Omental fat pad (tissue), 3 donors: ENCODE measurements at regions not wholly inside any gene's neighbourhood (a gene's known extent, or its start where the extent isn't known, plus 50 kb on each side); places are given as distances from the start of the nearest gene placed in this dataset.
A peak's percentile ranks its signal among the peaks of the same experiment; 100 is the strongest.

Experiments used
- ATAC-seq: fragments of 150-250 bp; one replicate; pipeline ENCODE4 v1.9.1; 2016; ENCODE audit warnings: mild to moderate bottlenecking, moderate library complexity; ENCODE audit not compliant: low FRiP score
- DNase-seq: peaks from one replicate; pipeline ENCODE4 v3.0.0-alpha.2; 2019; ENCODE audit warnings: low spot score
- CTCF ChIP-seq, 3 donors: fragments of 450-650 bp; IDR thresholded peaks; one replicate each; pipeline ENCODE4 v1.5.1; 2016 to 2017; ENCODE audit warnings: antibody characterized with exemption in 3 of 3, mild to moderate bottlenecking in 3 of 3, moderate library complexity in 2 of 3

GRCh38 chr20:18977441-18977840 is 163.9 kb downstream of the SCP2D1 start:
- TF ChIP-seq CTCF (IDR thresholded peaks at IDR 0.05), result no peak
- ATAC-seq (no peak), DNase-seq (no peak)

DNA sequence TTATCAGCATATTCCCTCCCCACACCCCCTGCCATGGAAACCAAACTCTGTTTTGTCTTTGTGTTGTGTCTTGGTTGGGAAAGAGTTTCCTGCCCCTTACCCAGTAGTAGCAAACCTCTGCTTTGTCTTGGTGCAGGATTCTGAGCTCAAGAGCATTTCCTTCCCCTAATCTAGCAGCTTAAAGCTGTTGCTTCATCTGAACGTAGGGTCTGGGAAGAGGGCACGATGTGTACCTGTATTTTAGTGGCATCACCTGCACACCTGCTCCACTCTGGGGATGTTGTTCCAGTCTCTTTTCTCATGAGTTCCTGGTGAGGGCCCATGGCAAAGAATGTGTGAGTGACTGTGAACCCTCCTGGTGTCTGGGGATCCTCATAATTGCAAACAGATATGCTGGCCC is 164.7 kb downstream of the SCP2D1 start:
- no peak for ATAC-seq
- DNase-seq, result no peak
- TF ChIP-seq CTCF (IDR thresholded peaks at IDR 0.05), result no peak

- TF ChIP-seq CTCF (IDR thresholded peaks at IDR 0.05), result no peak
- no peak for DNase-seq
- no peak for ATAC-seq
These were observed 165.5 kb downstream of the SCP2D1 start for GRCh38 chr20:18979132-18979531.

- ATAC-seq, result no peak
- no peak for DNase-seq
These were observed 168.5 kb downstream of the SCP2D1 start for GRCh38 chr20:18981962-18982539.

DNA sequence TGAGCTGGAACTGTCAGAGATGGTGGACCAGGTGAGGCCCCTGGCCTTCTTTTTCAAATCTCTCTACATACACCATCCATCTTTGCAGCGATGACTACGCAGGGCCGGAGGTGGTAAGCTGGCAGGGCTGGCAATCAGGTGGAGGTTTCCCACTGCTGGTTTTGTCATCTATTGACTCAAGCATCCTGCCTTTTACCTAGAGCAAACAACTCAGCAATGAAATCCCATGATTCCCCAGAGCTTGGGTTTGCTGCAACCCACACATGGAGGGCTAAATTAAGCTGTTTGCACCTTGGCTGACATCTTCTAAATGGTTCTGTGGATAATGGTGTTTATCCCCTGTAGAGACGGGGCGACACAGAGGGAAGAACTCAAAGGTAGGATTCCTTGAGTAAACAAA is 170.2 kb downstream of the SCP2D1 start:
- ATAC-seq (peak; percentile 58), DNase-seq (no peak)
- no peak for TF ChIP-seq CTCF (IDR thresholded peaks at IDR 0.05)

More at GRCh38 chr20:18981962-18982539, 168.5 kb downstream of the SCP2D1 start:
- no peak for TF ChIP-seq CTCF (IDR thresholded peaks at IDR 0.05)

DNA sequence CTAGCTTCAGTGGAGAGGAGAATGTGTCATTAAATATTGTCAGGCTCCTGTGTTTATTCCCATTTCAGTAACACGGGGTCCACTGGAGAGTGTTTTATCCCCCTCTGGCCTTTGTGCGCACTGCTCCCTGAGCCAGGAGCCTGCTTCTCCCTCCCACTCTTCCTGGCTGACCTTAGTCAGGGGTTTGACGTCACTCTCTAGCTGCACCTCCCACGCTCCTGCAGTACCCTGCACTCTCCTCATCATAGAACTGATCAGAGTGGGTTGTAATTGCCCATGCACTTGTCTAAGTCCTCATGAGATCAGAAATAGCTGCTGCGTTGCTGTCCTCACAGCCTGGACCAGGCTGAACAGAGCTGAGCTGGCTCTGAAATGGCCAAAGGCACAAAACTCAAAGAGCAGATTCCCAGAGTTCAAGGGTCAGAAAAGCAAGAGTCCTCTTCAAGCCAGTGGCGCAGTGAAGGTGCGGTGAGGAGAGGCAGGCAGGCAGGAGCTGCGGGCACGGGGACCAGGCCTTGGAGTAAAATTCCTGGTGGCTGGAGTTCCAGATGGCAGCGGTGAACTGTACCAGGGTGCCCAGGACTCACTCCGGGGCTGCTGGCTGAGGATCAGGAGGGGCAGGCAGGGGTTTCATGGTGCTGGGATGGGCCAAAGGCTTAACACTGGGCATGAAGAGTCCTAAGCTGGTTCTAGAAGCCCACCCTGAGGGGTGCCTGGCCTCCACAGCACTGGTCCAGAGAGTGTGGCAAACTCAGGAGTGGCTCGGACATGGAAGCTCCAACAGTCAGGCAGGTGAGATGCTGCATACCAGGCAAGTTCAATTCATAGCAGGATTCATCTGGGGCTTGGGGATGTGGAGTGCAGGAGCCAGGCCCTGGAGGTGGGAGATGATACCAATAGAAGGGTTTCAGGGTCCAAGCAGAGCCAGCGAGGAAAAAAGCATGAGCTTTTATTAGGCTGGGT is 170.9 kb downstream of the SCP2D1 start:
- DNase-seq (no peak), ATAC-seq (peak; percentile 85)
- no peak for TF ChIP-seq CTCF (IDR thresholded peaks at IDR 0.05)
